ENCODE measurements at regions not wholly inside any gene's neighbourhood (a gene's known extent, or its start where the extent isn't known, plus 50 kb on each side); places are given as distances from the start of the nearest gene placed in this dataset.

DNA sequence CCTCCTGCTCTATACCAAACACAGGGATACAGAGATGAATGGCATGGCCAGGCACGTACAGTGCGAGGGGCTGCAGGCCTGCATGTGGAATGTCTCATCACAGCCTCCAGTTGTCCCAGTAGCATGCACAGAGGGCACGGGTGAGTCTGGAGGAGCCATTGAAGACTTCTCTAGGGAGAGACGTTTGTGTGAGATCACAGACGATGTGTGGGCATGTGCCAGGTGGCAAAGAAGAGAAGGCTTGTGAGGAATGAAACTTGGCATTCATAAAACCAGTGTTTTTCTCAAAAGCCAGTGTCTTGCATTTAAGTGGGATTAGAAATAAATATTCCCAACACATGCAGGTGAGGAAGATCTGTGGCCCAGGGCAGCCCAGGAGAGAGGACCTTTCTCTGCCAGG is 119.1 kb upstream of the UBE3A start:
- FAIRE-seq = no peak

DNA sequence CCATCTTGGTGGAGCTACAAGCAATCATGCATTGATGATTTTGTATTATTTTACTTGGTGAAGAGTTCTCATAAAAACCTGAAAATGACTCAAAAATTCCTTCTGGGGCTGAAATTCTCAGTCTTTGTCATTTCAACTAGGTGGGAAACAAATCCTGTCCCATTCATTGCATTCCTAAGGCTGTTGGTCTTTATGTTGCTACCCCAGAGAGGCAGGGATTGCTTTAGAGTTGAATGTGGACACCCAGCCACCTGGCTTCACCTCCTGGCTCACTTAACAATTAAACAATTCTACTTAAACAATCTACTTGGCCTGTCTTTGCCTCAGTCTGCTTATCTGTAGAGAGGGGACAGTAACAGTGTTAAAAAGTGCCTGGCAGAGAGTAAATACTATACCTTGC is 117.3 kb upstream of the UBE3A start:
- no peak for FAIRE-seq

DNA sequence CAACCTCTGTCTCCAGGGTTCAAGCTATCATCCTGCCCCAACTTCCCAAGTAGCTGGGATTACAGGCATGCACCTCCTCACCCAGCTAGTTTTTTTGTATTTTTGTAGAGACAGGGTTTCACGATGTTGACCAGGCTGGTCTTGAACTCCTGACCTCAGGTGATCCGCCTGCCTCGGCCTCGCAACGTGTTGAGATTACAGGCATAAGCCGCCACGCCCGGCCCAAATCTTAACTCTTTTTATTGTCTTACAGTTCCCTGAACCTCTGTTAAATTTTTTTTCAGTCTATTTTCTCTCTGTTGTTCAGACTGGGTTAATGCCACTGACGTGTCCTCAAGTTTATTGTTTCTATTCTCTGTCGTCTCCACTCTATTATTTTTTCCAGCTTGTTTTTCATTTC is 115.8 kb upstream of the UBE3A start:
- no peak for FAIRE-seq

DNA sequence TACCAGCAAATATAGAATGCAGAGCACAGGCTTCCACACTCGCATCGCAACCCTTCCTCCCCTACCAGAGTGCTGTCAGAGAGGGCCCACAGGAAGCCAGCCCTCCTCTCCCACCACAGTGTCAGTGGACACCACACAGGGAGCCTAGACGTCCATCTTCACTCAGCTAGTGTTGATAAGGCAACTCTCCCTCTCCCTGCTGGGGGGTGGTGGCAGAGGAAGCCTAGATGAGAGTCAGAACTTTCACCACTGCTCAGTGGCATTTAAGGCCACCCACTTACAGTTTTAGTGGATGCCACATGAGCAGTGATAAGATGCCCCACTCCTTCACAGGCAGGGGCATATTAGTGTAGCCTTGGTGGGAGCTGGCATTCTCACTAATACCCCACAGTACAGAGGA is 109.8 kb upstream of the UBE3A start:
- FAIRE-seq = no peak

DNA sequence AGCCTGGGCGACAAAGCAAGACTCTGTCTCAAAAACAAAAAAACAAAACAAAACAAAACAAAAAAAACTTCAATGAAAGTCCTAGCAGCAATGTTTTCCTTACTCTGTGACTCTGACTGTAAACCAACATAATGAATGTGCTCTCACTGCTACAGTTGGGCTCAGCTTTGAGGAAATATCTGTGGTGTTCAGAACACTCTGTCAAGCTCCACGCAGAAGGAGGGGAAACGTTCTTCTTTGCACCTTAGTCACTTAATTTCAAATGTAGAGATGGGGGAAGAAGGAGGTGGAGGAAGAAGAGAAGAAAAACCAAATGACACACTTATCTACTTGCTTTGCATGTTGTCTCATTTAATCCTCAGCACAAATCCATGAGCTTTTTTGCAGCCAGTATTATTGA is 107.1 kb upstream of the UBE3A start:
- FAIRE-seq = no peak

DNA sequence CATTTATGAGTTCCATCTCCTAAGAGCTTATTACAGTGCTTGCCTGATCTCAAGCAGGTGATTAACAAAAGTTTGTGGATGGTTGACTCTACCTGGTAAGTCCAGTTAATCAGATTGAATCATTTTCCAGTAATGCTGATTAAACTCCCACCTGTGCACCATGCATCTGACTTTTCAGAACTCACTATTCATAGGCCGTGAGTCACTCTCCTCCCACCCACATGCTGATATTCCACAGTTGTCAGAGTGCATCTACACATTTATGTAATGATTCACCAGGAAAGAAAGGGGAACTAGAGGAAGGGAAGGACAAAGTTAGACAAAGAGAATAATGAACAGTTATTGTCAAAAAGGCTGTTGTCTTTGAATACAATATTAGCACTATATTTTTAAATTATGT is 106.2 kb upstream of the UBE3A start:
- FAIRE-seq = no peak

DNA sequence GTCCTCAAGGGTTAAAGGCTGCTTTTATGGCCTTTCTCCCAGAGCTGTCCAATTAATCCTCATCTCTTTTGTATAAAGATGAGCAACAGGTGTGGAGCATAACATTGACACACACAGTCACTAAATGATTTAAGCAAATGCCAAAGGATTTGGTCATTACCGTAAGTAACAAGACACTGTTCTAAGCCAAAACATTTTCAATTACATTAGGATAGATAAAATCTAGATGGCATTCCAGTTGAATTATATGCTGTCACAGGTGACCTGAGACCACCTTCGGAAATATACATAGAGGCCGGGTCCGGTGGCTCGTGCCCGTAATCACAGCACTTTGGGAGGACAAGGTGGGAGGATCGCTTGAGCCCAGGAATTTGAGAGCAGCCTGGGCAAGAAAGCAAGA is 105.3 kb upstream of the UBE3A start:
- no peak for FAIRE-seq

DNA sequence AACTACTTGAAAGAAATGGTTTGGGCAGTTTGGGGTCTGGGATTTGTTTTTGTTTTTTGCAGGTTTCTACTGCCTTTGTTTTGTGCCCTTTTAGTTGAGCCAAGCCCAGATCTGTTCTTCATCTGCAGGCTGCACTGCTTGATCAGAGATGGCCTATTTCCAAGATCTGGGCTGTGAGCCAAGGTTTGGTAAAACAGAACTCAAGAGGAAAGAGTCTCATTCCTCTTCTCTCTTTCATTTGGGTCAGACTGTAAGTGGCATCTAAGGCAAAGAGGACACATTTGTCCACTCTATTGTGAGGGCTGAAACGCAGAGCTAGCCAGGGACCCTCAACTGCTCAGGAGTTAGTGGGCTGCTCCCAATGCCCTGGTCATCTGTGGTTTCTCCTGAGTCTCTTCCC is 104.4 kb upstream of the UBE3A start:
- FAIRE-seq = no peak

DNA sequence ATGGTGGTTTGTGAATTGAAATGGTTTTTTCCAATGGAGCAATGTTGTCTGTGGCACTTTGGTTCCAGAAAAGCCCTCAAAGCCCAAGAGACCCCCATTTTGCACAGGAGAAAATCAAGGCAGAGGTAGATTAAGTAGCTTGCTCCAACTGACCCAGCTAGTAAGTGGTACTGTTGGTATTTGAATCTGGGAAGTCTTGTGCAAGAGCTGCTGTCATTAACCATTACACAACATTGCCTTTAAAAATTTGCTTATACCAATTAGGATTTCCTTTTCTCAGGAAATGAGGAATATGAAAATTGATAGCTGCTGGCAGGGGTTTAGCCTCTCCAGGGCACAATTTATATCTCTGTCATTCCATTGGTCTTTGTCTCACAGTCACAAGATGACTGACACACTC is 102.4 kb upstream of the UBE3A start:
- FAIRE-seq = no peak

DNA sequence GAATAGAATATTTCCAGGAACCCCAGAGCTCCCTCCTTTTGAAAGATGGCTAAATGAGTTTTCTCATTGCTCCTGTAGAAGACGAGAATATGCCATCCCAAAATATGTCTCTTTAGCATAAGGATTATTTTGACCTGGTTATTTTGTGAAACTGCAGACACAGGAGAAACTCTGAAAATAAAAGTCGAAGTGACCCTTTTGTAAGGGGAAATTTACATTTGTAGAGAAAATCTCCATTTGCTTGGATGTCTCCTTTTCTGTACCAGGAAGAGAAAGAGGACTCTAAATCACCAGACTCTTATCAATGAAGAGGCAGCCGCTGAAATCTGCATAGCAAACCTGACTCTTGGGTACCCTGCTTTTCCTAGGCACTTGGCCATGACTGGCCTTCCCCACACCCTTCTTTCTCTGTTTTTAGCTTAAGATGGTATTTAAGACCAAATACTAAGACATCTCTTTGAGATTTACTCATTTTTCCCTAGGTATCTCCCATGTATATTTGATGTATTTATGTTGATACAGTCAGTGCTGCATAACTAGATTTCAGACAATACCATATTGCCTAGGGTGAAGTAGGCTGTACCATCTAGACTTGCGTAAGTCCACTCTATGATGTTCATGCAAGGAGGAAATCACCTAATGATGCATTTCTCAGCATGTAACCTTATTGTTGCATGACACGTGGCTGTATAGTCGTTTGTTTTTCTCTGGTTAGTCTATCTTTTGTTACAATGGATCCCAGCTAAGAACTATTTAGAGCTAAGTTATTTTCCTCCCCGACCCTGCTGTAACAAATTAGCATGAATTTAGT is 98.2 kb upstream of the UBE3A start:
- FAIRE-seq = no peak

DNA sequence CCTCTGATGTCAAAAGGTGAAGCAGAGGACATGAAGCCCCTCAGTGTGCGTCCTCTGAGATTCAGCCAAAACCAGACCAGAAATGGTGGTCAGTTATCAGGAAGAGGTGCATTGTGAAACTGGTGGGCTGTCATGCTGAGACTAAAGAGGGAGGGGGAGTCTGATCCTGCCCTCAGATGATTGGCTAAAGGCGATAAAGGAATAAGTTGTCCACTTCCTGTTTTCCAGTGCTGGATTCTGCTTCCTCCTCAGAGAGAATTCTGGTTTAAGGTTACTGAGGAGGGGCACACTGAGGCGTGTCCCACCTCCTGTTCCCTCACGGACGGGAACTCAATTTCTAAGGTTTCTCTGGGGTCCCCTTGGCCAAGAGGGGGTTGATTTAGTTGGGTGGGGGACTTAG is 97.0 kb upstream of the UBE3A start:
- no peak for FAIRE-seq

DNA sequence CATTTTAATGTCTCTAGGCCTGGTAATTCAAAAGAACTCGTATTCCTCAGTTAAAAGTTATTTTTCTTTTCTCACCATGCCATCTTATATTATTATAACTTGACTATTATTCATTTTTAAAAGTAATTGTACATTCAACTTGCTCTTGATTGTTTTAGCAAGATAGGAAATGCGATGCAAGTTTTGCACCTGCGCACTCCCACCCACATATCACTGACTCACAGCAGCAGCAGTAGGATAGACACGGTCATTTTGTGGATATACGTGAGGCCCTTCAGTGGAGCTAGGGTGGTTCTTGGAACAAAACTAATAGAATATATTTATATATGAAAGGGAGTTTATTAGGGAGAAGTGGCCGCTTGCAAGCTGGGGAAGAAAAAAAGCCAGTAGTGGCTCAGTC is 95.5 kb upstream of the UBE3A start:
- no peak for FAIRE-seq

DNA sequence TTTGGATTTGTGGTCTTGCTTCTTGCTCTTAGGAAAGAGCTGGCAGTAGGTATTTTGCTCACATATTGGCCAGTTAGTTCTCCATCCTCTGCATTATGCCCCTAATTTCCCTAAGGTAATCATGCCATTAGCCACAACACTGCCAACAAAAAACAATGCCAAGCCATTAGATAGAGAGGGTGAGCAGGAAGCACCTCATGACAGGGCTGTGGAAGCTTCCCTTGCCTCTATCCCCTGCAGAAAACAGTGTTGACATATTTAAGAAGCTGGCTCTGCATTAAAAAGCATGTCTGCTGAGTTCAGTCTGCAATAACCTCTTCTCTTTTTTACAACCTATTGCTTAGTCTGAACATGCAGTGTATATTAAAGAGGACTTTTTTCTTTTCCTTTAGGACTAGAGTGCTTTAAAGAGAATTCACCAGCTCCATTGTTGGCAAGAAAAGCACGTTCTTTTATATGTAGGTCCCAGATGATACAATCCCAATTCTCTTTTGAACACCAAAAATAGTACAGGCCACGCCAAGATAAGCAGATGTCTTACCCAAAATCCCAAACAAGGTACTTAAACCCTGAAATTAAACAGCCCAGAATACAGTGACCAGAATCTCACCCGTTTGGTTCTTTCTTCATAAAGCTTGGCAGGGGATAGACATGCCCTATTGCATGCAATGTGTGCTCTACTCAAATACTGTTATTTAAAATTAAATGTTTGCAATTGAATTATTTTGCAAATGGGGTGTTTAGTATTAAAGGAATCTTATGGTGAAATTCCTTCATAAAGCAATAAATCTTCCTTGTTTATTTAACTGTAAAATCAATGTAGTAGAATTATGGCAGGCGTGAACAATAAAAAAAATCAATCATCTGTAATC is 93.7 kb upstream of the UBE3A start:
- no peak for FAIRE-seq

DNA sequence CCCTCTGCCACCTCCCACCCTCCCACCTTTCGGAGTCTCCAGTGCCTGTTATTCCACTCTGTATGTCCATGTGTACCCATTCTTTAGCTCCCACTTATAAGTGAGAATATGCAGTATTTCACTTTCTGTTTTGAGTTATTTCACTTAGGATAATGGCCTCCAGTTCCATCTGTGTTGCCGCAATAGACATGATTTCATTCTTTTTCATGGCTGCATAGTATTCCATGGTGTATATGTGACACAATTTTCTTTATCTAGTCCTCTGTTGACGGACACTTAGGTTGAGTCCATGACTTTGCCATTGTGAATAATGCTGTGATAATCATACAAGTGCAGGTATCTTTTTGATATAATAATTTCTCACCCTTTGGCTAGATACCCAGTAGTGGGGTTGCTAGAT is 91.0 kb upstream of the UBE3A start:
- FAIRE-seq = no peak

DNA sequence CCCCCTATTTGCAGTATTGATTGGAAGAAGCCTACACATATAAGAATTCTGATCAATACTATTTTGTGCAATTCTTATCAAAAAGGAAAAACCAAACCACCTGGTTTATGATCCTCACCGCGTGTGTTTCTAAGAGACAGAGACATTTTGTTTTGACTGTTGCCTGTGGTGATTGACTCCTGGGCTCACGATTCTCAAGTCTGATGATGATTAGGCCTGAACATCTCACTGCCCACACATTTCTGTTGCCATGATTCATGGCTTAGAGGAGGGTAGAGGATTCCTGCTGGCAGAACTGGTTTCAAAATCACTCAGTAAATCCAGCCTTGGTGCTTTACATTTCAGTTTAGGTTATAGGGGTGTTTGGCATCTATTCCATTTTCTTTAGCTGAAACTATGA is 88.3 kb upstream of the UBE3A start:
- no peak for FAIRE-seq

DNA sequence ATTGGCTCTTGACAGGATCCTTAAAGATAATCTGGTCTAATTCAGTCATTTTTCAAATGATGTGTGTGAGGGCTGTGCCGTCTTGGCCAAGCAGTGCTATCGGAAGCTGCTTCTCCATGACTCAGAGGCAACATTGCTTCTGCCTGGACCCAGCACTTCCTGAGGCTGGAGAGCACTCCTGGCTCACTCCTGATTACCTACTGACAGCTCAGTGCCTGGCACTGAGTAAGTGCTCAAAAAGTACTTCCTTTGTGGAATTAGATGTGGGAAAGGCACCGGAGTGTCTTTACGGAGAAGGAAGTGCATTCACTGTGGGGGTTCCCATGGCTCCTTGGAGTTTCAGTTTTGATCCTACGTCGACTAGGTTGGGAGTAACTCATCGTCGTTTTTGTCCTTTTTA is 86.9 kb upstream of the UBE3A start:
- no peak for FAIRE-seq

DNA sequence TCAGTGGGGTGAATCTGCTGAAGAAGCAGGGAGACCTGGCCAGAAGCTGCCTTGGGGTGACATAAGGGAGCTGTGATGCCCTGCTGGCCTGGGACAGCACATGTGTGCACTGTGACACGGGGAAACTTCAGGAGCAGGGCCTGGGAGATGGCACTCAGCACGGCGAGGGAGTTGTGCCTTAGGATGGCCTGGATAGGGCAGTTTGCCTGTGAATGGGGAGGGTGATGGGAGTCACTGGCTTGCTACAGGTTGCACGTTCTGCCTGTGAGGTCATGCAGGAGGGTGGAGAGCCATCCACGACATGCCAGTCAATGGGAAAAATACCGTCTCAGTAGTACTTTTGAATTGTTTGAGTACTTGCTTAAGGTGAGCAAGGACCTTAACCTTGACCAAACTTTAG is 76.8 kb upstream of the UBE3A start:
- FAIRE-seq = no peak

DNA sequence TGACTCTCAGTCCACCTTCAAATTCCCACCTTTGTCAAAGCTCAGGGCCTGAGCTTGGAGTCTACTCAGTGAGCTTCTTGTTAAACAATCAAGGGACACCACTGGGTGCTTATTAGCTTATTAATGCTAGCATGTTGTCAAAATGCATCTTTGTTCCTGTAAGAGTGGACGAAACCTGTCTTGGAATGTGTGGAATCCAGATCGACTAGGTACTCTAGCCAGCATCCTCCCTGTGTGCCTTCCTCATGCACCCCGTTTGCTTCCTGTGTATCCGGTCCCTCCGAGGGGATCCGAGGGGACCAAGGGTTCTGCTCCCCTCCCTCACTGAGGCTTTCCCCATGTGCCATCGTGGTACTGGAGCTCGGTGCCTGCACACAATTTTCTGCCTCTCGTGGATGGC is 75.7 kb upstream of the UBE3A start:
- FAIRE-seq = no peak

DNA sequence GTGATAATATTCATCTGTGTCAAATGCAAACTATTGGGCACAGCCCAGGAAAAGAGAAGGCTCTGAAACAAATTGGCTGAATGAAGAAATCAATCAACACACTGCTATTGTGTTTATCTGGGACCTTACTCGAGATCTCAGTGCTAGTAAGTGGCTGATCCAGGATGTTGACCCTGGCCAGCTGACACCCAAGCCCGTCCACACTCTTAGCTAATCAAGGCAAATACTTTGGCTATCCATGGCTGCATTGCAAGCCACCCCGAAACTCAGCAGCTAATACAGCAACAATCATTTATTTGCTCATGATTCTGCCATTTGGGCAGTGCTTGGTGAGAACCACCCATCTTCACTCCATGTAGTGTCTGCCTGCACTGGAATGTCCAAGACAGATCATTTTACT is 74.1 kb upstream of the UBE3A start:
- FAIRE-seq = no peak

DNA sequence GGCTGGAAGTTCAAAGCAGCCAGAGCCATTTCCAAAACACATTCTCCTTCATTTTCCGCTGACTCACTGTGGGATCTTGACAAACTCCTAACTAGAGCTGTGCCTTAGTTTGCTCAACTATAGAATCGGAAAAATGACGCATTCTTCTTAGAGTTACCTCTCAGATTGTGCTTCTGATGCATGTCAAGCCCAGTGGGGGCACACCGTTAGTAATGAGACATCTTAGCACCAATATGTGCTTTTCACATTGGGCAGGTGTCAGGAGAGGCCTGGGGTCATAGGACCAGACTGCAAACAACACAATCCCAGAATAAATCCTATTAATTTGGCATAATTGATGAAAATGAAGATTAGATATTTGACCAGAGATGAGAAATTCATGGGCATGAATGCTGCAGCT is 71.3 kb upstream of the UBE3A start:
- FAIRE-seq = no peak

DNA sequence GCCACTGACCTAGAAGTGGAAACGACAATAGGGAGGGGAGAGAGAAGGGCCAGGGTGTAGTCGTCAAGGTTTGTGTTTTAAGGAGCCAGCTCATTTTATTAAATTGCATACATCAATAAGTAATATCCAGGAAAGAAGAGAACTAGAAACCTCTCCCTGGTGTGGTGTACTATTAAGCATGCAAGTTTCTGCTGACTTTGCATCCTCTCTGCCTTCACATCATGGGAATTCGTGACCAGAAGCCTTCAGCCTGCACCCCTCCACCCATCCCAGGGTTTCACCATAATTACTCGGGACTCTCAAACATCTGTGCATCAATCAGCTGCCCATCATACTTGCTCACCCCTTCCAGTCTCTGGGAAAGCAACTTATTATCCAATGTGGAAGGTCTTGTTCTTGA is 70.9 kb upstream of the UBE3A start:
- no peak for FAIRE-seq

DNA sequence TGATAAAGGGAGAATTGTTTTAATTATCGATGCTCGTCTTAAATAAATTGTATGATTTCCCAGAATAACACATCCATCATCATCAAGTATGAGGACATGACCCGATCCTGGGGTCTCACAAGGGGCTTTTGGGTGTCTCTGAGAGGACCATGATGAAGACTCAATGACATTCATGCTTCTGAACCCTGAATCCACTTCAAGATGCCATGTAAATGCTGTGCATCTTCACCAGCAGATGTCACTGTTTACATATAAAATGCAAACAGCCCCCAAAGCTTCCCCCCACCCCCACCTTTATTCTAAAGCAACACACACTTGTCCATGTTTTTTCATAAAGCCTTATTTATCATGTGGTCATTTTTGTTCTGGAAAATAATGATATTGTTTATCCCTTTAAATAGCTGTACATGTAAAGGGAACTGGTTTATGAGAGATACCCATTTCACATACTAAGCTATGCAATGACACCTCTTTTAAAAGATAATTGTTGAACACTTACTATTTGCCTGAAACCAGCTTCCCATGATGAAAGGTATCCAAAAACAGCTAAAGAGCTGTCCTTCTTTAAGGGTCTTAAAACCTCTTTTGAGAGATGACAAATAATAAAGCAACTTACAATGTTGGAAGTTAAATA is 69.7 kb upstream of the UBE3A start:
- peak; percentile 56 for FAIRE-seq

DNA sequence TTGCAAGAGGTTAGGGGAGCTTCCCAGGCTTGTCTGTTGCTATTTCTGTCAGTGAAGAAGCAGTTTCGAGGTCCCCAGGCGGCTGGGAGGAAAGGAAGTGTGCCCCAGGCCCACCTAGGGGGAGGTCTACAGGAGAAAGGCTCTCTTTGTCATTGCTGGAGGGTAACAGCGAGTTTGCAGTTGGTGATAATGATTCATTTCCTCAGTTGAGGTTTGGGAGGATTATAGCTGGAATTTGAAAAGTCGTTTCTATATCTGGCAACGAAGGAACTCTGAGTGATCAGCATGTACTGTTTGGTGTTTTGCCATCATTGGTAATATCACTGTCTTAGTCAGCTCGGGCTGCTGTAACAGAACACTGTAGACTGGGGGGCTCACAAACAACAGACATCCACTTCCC is 65.5 kb upstream of the UBE3A start:
- no peak for FAIRE-seq

DNA sequence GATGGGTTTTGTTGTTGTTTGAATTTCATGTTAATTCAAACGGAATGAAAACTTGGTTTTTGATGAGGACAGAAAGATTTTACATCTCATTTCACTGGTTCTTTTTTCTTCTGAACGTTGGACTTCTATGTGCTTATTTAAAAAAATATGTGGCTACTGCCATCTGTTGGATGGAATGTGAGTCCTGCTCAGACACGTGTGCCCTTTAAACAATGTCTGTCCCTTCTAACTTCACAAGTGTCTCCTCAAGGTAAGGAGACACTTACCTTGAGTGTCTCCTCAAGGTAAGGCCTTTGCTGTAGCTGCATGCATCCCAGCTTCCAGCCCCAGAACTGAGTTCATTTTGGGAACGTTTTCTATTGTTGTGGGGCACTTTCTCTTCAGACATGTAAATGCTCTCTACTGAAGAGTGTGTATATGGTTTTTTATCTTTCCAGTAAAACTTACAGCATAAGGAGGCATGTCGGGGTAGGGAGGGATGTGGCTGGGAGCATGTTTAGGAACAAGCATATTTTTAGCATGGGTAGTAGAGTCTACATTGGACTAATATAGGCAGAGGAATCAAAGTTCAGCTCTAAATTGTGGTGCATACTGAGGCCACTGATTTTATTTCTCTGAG is 63.1 kb upstream of the UBE3A start:
- peak; percentile 40 for FAIRE-seq
